ENCODE measurements at regions not wholly inside any gene's neighbourhood (a gene's known extent, or its start where the extent isn't known, plus 50 kb on each side); places are given as distances from the start of the nearest gene placed in this dataset.

GRCh38 chr12:60035835-60036234 is 440.0 kb downstream of the SLC16A7 start:
- no peak for DNase-seq (ENCODE audit: low read depth)

GRCh38 chr12:60042835-60043234 is 447.0 kb downstream of the SLC16A7 start:
- no peak for DNase-seq (ENCODE audit: low read depth)

- no peak for DNase-seq (ENCODE audit: low read depth)
Measured at GRCh38 chr12:60043236-60043635, 447.4 kb downstream of the SLC16A7 start.

- no peak for DNase-seq (ENCODE audit: low read depth)
Measured at GRCh38 chr12:60052483-60052882, 456.7 kb downstream of the SLC16A7 start.

- no peak for DNase-seq (ENCODE audit: low read depth)
Measured at GRCh38 chr12:60059180-60059579, 463.4 kb downstream of the SLC16A7 start.

- no peak for DNase-seq (ENCODE audit: low read depth)
Measured at GRCh38 chr12:60066655-60067054, 470.8 kb downstream of the SLC16A7 start.

- DNase-seq (ENCODE audit: low read depth), result no peak
Measured at GRCh38 chr12:60070552-60070951, 474.7 kb downstream of the SLC16A7 start.

GRCh38 chr12:60071759-60072191 is 475.9 kb downstream of the SLC16A7 start:
- no peak for DNase-seq (ENCODE audit: low read depth)

- peak; percentile 5 for DNase-seq (ENCODE audit: low read depth)
Measured at GRCh38 chr12:60072911-60073310, 477.1 kb downstream of the SLC16A7 start.

GRCh38 chr12:60075091-60075490 is 479.3 kb downstream of the SLC16A7 start:
- DNase-seq (ENCODE audit: low read depth), result no peak

- DNase-seq (ENCODE audit: low read depth), result no peak
Measured at GRCh38 chr12:60078026-60078425, 482.2 kb downstream of the SLC16A7 start.

GRCh38 chr12:60093428-60093827 is 497.6 kb downstream of the SLC16A7 start:
- DNase-seq (ENCODE audit: low read depth), result no peak

- no peak for DNase-seq (ENCODE audit: low read depth)
Measured at GRCh38 chr12:60094436-60094835, 498.6 kb downstream of the SLC16A7 start.

GRCh38 chr12:60096727-60097126 is 500.9 kb downstream of the SLC16A7 start:
- DNase-seq (ENCODE audit: low read depth), result no peak

- DNase-seq (ENCODE audit: low read depth), result no peak
Measured at GRCh38 chr12:60100160-60100559, 504.3 kb downstream of the SLC16A7 start.

GRCh38 chr12:60100852-60101251 is 505.0 kb downstream of the SLC16A7 start:
- DNase-seq (ENCODE audit: low read depth), result no peak

GRCh38 chr12:60101715-60102114 is 505.9 kb downstream of the SLC16A7 start:
- DNase-seq (ENCODE audit: low read depth), result no peak

- DNase-seq (ENCODE audit: low read depth), result peak; percentile 1
Measured at GRCh38 chr12:60106214-60106613, 510.4 kb downstream of the SLC16A7 start.

GRCh38 chr12:60107992-60108391 is 512.2 kb downstream of the SLC16A7 start:
- DNase-seq (ENCODE audit: low read depth), result no peak

- no peak for DNase-seq (ENCODE audit: low read depth)
Measured at GRCh38 chr12:60112063-60112462, 516.2 kb downstream of the SLC16A7 start.

GRCh38 chr12:60112763-60113162 is 516.9 kb downstream of the SLC16A7 start:
- no peak for DNase-seq (ENCODE audit: low read depth)

GRCh38 chr12:60114169-60114568 is 518.3 kb downstream of the SLC16A7 start:
- no peak for DNase-seq (ENCODE audit: low read depth)

GRCh38 chr12:60119327-60119726 is 523.5 kb downstream of the SLC16A7 start:
- DNase-seq (ENCODE audit: low read depth), result no peak

GRCh38 chr12:60120199-60120598 is 524.4 kb downstream of the SLC16A7 start:
- no peak for DNase-seq (ENCODE audit: low read depth)

GRCh38 chr12:60123557-60123956 is 527.7 kb downstream of the SLC16A7 start:
- DNase-seq (ENCODE audit: low read depth), result no peak
